ENCODE measurements at regions not wholly inside any gene's neighbourhood (a gene's known extent, or its start where the extent isn't known, plus 50 kb on each side); places are given as distances from the start of the nearest gene placed in this dataset.

- DNase-seq: no peak
Observed at GRCh38 chr20:23278172-23278571, 72.4 kb upstream of the NXT1 start.

GRCh38 chr20:23277316-23277715 lies 73.3 kb upstream of the NXT1 start:
- no peak for DNase-seq

- no peak for DNase-seq
Observed at GRCh38 chr20:23273776-23274175, 76.8 kb upstream of the NXT1 start.

- DNase-seq: no peak
Observed at GRCh38 chr20:23272176-23273029, 78.2 kb upstream of the NXT1 start.

GRCh38 chr20:23270382-23270911 lies 80.1 kb upstream of the NXT1 start:
- no peak for DNase-seq

- DNase-seq: no peak
Observed at GRCh38 chr20:23269954-23270353, 80.6 kb upstream of the NXT1 start.

GRCh38 chr20:23268792-23269354 lies 81.7 kb upstream of the NXT1 start:
- DNase-seq: no peak

GRCh38 chr20:23267909-23268308 lies 82.7 kb upstream of the NXT1 start:
- no peak for DNase-seq

GRCh38 chr20:23266530-23267398 lies 83.8 kb upstream of the NXT1 start:
- no peak for DNase-seq

- DNase-seq: no peak
Observed at GRCh38 chr20:23265226-23265625, 85.4 kb upstream of the NXT1 start.

- no peak for DNase-seq
Observed at GRCh38 chr20:23264545-23264944, 86.0 kb upstream of the NXT1 start.

GRCh38 chr20:23260181-23260840 lies 90.3 kb upstream of the NXT1 start:
- DNase-seq: no peak

GRCh38 chr20:23258747-23259121 lies 91.9 kb upstream of the NXT1 start:
- DNase-seq: no peak

GRCh38 chr20:23257848-23258746 lies 92.5 kb upstream of the NXT1 start:
- no peak for DNase-seq

GRCh38 chr20:23257106-23257761 lies 93.4 kb upstream of the NXT1 start:
- DNase-seq: no peak

GRCh38 chr20:23255716-23256385 lies 94.7 kb upstream of the NXT1 start:
- no peak for DNase-seq

GRCh38 chr20:23255106-23255505 lies 95.5 kb upstream of the NXT1 start:
- no peak for DNase-seq

- DNase-seq: no peak
Observed at GRCh38 chr20:23254505-23254904, 96.1 kb upstream of the NXT1 start.

- no peak for DNase-seq
Observed at GRCh38 chr20:23254034-23254433, 96.6 kb upstream of the NXT1 start.

- DNase-seq: no peak
Observed at GRCh38 chr20:23253524-23253923, 97.1 kb upstream of the NXT1 start.

- DNase-seq: no peak
Observed at GRCh38 chr20:23251779-23252178, 98.8 kb upstream of the NXT1 start.

Data from NCI-H526 treated with DMSO at 0.1 percent for 48 hours (cell line).